ENCODE measurements at regions not wholly inside any gene's neighbourhood (a gene's known extent, or its start where the extent isn't known, plus 50 kb on each side); places are given as distances from the start of the nearest gene placed in this dataset.

- ATAC-seq: no peak
- no peak for TF ChIP-seq CTCF (IDR thresholded peaks at IDR 0.05)
- TF ChIP-seq POLR2A (IDR thresholded peaks at IDR 0.05): no peak
- no peaks in the 10 kb centered on the region for H3K4me1 ChIP-seq
Observed at GRCh38 chr3:147960786-147961185, 551.6 kb downstream of the ZIC1 start.

GRCh38 chr3:147962408-147963164 lies 553.4 kb downstream of the ZIC1 start:
- no peak overlapping the region for H3K4me3 ChIP-seq
- no peak overlapping the region for H3K27ac ChIP-seq
- no peaks in the 10 kb centered on the region for H3K9me3 ChIP-seq
- H3K27me3 ChIP-seq: no peaks in the 10 kb centered on the region
- TF ChIP-seq POLR2A (IDR thresholded peaks at IDR 0.05) (no peak), CTCF (IDR thresholded peaks at IDR 0.05) (no peak)
- no peak for ATAC-seq
- WGBS (ENCODE audit: insufficient coverage, low coverage, low lambda C conversion rate, missing lambda C conversion rate): 54% methylated on average over 5 of the region's 5 CpGs
- intact Hi-C loops (cut with DNase I): no loop called here
- no peaks in the 10 kb centered on the region for H3K4me1 ChIP-seq
- no peaks in the 10 kb centered on the region for H3K36me3 ChIP-seq
- DNase-seq: no peak

More at GRCh38 chr3:147960786-147961185, 551.6 kb downstream of the ZIC1 start:
- Histone ChIP-seq H3K27ac (no peak overlapping the region), H3K36me3 (no peaks in the 10 kb centered on the region), H3K4me3 (no peak overlapping the region), H3K27me3 (no peaks in the 10 kb centered on the region), H3K9me3 (no peaks in the 10 kb centered on the region)
- intact Hi-C loops (cut with DNase I): no loop called here
- 72% methylated on average over 6 of the region's 6 CpGs for WGBS (ENCODE audit: insufficient coverage, low coverage, low lambda C conversion rate, missing lambda C conversion rate)
- no peak for DNase-seq

GRCh38 chr3:147963711-147964110 lies 554.5 kb downstream of the ZIC1 start:
- no peaks in the 10 kb centered on the region for H3K27me3 ChIP-seq
- no peak overlapping the region for H3K4me3 ChIP-seq
- WGBS (ENCODE audit: insufficient coverage, low coverage, low lambda C conversion rate, missing lambda C conversion rate): 73% methylated on average over 1 of the region's 1 CpG
- H3K27ac ChIP-seq: no peak overlapping the region
- TF ChIP-seq POLR2A (IDR thresholded peaks at IDR 0.05): no peak
- no peak for TF ChIP-seq CTCF (IDR thresholded peaks at IDR 0.05)
- H3K9me3 ChIP-seq: no peaks in the 10 kb centered on the region
- H3K36me3 ChIP-seq: no peaks in the 10 kb centered on the region
- ATAC-seq (no peak), DNase-seq (no peak)
- H3K4me1 ChIP-seq: no peaks in the 10 kb centered on the region
- intact Hi-C loops (cut with DNase I): no loop called here

- intact Hi-C loops (cut with DNase I): no loop called here
- Histone ChIP-seq H3K36me3 (no peaks in the 10 kb centered on the region), H3K27me3 (no peaks in the 10 kb centered on the region), H3K4me3 (no peak overlapping the region), H3K27ac (no peak overlapping the region), H3K9me3 (no peaks in the 10 kb centered on the region), H3K4me1 (no peaks in the 10 kb centered on the region)
- no peak for DNase-seq
- TF ChIP-seq POLR2A (IDR thresholded peaks at IDR 0.05): no peak
- TF ChIP-seq CTCF (IDR thresholded peaks at IDR 0.05): no peak
- ATAC-seq: no peak
- WGBS (ENCODE audit: insufficient coverage, low coverage, low lambda C conversion rate, missing lambda C conversion rate): 83% methylated on average over 1 of the region's 1 CpG
Observed at GRCh38 chr3:147975165-147975564, 566.0 kb downstream of the ZIC1 start.
